ENCODE measurements at regions not wholly inside any gene's neighbourhood (a gene's known extent, or its start where the extent isn't known, plus 50 kb on each side); places are given as distances from the start of the nearest gene placed in this dataset.

DNA sequence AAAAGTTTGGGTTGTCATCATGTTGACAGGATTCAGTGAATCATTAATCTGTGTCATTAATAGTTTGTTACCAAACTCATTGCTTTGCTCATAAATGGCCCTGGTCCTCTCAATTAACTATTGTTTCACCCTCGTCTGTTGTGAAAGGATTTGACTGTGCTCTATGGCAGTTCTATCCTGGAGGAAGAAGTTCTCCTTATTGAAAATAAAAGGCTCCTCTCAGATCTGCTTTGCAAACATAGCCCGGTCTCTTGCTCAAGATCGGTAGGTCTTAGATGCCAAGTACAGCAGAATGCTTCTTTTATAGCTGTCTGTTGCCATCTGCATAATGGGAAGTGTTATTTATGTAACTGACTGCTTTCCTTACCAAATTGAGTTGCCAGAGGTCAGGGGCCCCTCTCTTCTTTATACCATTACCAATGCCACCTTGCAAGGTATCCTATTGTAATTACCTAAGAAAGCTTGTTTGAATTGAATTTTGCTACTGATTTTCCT is 146.5 kb downstream of the EBLN2 start:
- H3K9me3 ChIP-seq (ENCODE audit: control insufficient read depth in 4 of 4, low read length in 3 of 4), result no peaks in the 10 kb centered on the region
- H3K4me3 ChIP-seq (ENCODE audit: low read depth in 1 of 3, low read length in 3 of 3), result no peak overlapping the region
- no peak for DNase-seq (ENCODE audit: low spot score)
- no peak overlapping the region for H3K9ac ChIP-seq (ENCODE audit: low read depth in 1 of 2, low read length in 2 of 2)
- WGBS, result 84% methylated on average over 3 of the region's 3 CpGs
- H3K36me3 ChIP-seq (ENCODE audit: control insufficient read depth in 4 of 4, insufficient read depth in 3 of 4, low read depth in 1 of 4, low read length in 3 of 4), result no peaks in the 10 kb centered on the region
- no peak overlapping the region for H3K27ac ChIP-seq (ENCODE audit: low read depth in 1 of 2, low read length in 2 of 2)
- no peaks in the 10 kb centered on the region for H3K27me3 ChIP-seq (ENCODE audit: control insufficient read depth in 4 of 4, insufficient read depth in 4 of 4, low read length in 3 of 4)
- TF ChIP-seq SP1 (IDR thresholded peaks at IDR 0.05) (no peak), GABPA (IDR thresholded peaks at IDR 0.05 in 1 of 2, conservative IDR thresholded peaks at IDR 0.05 in 1 of 2) (no peak), JUND (IDR thresholded peaks at IDR 0.05) (no peak), EGR1 (IDR thresholded peaks at IDR 0.05; ENCODE audit: low read depth in 2 of 2) (no peak), REST (IDR thresholded peaks at IDR 0.05) (no peak), NR2F2 (IDR thresholded peaks at IDR 0.05) (no peak), FOXA1 (IDR thresholded peaks at IDR 0.05) (no peak), HNF4A (conservative IDR thresholded peaks at IDR 0.05) (no peak), ZBTB33 (IDR thresholded peaks at IDR 0.05) (no peak), TAF1 (conservative IDR thresholded peaks at IDR 0.05) (no peak), YY1 (IDR thresholded peaks at IDR 0.05) (no peak), RXRA (IDR thresholded peaks at IDR 0.05) (no peak), FOXA2 (IDR thresholded peaks at IDR 0.05) (no peak), RAD21 (IDR thresholded peaks at IDR 0.05) (no peak), HNF4G (IDR thresholded peaks at IDR 0.05) (no peak)
- TF ChIP-seq, protein P1, sequence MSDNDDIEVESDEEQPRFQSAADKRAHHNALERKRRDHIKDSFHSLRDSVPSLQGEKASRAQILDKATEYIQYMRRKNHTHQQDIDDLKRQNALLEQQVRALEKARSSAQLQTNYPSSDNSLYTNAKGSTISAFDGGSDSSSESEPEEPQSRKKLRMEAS (IDR thresholded peaks at IDR 0.05), result no peak
- TF ChIP-seq, protein P2, sequence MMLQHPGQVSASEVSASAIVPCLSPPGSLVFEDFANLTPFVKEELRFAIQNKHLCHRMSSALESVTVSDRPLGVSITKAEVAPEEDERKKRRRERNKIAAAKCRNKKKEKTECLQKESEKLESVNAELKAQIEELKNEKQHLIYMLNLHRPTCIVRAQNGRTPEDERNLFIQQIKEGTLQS (IDR thresholded peaks at IDR 0.05), result no peak
- TF ChIP-seq, protein P3, sequence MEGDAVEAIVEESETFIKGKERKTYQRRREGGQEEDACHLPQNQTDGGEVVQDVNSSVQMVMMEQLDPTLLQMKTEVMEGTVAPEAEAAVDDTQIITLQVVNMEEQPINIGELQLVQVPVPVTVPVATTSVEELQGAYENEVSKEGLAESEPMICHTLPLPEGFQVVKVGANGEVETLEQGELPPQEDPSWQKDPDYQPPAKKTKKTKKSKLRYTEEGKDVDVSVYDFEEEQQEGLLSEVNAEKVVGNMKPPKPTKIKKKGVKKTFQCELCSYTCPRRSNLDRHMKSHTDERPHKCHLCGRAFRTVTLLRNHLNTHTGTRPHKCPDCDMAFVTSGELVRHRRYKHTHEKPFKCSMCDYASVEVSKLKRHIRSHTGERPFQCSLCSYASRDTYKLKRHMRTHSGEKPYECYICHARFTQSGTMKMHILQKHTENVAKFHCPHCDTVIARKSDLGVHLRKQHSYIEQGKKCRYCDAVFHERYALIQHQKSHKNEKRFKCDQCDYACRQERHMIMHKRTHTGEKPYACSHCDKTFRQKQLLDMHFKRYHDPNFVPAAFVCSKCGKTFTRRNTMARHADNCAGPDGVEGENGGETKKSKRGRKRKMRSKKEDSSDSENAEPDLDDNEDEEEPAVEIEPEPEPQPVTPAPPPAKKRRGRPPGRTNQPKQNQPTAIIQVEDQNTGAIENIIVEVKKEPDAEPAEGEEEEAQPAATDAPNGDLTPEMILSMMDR (IDR thresholded peaks at IDR 0.05; ENCODE audit: low read depth, low read length, missing input control), result no peak
- no peaks in the 10 kb centered on the region for H3K4me1 ChIP-seq (ENCODE audit: control insufficient read depth in 4 of 4, insufficient read depth in 4 of 4, low read length in 3 of 4)

Data from liver (tissue), 8 donors.